HG03439 (cell line): ENCODE measurements at regions not wholly inside any gene's neighbourhood (a gene's known extent, or its start where the extent isn't known, plus 50 kb on each side); places are given as distances from the start of the nearest gene placed in this dataset.
"Not testable (repeated sequence)": the region's sequence is repeated elsewhere in the genome, so short reads cannot be mapped to it uniquely, and the experiment has no call there.

ENCODE experiments used
- ATAC-seq: cut with Tn5 transposase; IDR thresholded peaks from one replicate; pipeline ENCODE4 v1.9.1; 2021; ENCODE audit warnings: mild to moderate bottlenecking, moderate library complexity; ENCODE audit not compliant: unreplicated experiment

DNA sequence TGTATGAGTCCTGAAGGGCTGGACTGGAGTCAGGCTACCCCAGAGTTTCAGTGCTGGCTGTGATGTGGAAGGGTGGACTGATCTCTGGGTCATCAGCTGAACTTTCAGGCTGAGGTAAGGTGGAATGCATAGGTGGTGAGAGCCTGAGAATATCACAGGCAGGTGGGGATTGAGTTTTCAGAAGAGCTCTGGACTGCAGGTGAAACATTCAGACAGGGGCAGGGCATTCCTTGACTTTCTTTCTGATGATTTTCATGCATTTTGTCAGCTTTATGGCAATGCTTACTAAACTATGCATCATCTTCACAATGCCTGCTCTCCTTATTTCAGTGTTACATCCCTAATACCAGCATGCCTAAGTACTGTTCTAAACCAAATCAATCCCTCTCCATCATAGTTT is 755.0 kb downstream of the KCNA4 start:
- ATAC-seq, result no peak

DNA sequence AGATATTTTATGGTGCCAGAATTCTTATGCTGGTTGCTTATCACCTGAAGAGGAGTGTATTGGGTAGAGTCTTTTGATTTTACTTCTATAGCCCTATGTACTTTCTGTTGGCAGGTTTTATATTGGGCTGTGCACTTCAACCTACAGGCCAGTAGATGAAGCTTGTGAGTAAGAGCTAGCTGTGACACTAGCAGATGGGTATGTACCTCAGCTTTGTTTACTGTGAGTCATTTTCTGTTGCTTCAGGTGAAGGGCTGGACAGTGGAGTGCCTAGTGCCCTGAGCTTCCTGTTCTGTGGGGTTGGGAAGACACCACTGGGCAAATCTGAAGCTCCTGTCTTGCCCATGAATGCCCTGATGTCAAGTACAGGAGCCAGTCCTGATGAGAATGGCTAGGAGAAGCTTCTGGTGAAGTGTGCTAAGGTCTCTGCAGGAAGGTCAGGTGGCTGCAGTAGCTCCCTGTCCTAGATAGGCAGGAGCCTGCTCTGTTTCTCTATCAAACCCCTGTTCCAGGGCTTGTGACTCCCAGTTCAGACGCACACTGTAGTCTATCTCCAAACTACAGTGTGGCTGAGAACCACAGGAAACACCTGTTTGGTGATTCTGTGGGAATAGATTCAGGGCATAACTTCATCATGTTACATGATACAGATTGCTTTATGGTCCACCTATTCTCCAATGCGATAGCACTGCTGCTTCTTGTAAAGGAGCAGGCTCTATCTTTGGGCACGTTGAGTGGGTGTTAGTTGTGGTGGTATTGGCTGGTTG is 755.7 kb downstream of the KCNA4 start:
- ATAC-seq, result no peak

DNA sequence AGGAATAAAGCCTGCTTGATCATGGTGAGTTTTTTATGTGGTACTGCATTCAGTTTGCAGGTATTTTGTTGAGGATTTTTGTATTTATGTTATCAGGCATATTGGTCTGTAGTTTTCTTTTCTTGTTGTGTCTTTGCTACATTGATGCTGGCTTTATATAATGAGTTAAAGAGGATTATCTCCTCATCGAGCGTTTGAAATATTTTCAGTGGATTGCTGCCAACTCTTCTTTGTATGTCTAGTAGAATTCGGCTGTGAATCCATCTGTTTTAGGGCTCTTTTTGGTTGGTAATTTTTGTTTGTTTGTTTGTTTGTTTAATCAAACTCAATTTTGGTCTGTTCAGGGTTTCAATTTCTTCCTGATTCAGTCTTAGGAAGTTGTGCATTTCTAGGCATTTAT is 758.4 kb downstream of the KCNA4 start:
- ATAC-seq, result no peak

DNA sequence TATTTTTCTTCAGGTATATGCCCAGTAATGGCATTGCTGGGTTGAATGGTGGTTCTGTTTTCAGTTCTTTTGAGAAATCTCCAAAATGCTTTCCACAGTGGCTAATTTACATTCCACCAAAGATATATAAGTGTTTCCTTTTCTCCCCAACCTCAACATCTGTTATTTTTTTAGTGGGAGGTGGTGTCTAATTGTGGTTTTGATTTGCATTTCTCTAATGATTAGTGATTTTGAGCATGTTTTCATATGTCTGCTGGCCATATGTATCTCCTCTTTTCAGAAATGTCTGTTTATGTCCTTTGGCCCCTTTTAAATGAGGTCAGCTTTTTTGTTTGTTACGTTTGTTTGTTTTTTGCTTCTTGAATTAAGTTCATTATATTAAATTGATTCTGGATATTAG is 760.2 kb downstream of the KCNA4 start:
- ATAC-seq, result peak; percentile 58

GRCh38 chr11:29255401-29255800 is 761.4 kb downstream of the KCNA4 start:
- no peak for ATAC-seq

DNA sequence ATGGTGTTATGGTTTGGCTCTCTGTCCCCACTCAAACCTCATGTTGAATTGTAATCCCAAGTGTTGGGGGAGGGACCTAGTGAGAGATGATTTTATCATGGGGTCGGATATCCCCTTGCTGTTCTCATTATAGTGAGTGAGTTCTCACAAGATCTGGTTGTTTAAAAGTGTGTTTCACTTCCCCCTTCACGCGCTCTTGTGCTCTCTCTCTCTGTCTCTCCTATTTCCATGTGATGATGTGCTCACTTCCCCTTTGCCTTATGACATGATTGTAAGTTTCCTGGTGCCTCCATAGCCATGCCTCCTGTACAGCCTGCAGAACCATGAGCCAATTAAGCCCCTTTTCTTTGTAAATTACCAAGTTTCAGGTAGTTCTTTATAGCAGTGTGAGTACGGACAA is 765.1 kb downstream of the KCNA4 start:
- peak; percentile 61 for ATAC-seq

- ATAC-seq, result no peak
These were observed 767.1 kb downstream of the KCNA4 start for GRCh38 chr11:29249713-29250112.

- ATAC-seq, result no peak
These were observed 772.5 kb downstream of the KCNA4 start for GRCh38 chr11:29244355-29244754.

DNA sequence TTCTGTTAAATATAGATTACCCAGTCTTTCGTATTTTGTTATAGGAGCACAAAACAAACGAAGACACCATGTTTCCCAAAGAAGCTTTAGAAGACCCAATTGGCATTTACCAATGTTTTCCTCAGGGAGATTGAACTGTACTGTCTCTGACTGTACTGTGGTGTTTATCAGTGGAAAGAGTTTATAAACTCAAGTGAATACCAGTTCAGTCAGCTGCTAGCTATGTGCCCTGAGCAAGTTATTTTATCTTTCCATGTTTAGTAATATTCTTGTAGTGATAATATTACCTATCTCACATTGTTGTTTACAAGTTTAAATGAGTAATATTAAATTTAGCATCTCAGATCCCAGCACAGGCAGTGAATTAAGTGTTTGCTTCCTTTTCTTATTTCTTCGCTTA is 773.2 kb downstream of the KCNA4 start:
- no peak for ATAC-seq

- no peak for ATAC-seq
These were observed 784.8 kb downstream of the KCNA4 start for GRCh38 chr11:29231991-29232390.

DNA sequence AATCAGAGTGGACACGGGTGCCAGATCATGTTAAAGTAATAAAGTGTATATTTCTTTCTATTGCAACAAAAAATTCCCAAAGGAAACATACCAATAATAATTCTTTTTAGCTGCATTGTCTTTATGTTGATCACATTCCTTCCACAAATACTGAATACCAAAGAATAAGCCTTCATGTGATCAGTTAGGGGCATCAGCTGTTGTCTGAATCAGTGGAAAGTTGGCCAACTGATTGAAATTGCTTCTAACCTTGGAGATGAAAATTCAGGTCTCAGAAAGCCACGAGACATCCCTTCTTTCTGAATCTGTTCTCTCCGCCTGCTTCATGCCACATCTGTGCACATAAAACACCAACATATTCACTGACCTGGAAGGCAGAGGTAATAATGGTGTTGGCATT is 785.2 kb downstream of the KCNA4 start:
- ATAC-seq, result no peak

- no peak for ATAC-seq
These were observed 789.0 kb downstream of the KCNA4 start for GRCh38 chr11:29227811-29228210.

- ATAC-seq, result no peak
These were observed 792.0 kb downstream of the KCNA4 start for GRCh38 chr11:29224739-29225384.

DNA sequence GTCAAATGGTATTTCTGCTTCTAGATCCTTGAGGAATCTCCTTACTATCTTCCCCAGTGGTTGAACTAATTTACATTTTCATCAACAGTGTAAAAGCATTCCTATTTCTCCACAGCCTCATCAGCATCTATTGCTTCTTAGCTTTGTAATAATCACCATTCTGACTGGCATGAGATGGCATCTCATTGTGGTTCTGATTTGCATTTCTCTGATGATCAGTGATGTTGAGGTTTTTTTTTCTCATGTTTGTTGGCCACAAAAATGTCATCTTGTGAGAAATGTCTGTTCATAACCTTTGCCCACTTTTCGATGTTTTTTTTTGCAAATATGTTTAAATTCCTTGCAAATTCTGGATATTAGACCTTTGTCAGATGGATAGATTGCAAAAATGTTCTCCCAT is 797.3 kb downstream of the KCNA4 start:
- not testable (repeated sequence) for ATAC-seq

- ATAC-seq, result no peak
These were observed 798.9 kb downstream of the KCNA4 start for GRCh38 chr11:29217901-29218300.

DNA sequence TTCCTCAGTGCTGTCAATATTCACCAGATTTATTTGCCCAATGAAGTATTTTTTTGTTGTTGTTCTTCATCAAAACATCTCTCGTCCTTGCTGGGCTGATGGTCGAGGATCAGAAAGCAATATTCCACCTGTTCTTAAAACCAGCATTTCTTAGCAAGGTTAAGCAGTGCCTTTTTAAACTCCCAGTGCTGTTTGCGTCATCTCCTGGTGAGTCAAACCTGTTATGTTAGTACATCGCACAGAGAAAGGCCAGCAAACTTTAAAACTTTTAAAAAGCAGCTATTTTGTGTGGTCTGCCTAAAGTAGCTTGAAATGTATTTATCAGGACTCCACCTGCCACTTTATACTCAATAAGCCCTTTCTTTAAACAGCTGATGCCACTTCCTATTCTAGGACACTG is 802.0 kb downstream of the KCNA4 start:
- no peak for ATAC-seq

GRCh38 chr11:29211202-29211601 is 805.6 kb downstream of the KCNA4 start:
- ATAC-seq, result no peak

- ATAC-seq, result no peak
These were observed 806.4 kb downstream of the KCNA4 start for GRCh38 chr11:29210426-29210825.

- ATAC-seq, result no peak
These were observed 808.7 kb downstream of the KCNA4 start for GRCh38 chr11:29208117-29208516.

GRCh38 chr11:29200791-29201562 is 815.9 kb downstream of the KCNA4 start:
- ATAC-seq, result no peak

DNA sequence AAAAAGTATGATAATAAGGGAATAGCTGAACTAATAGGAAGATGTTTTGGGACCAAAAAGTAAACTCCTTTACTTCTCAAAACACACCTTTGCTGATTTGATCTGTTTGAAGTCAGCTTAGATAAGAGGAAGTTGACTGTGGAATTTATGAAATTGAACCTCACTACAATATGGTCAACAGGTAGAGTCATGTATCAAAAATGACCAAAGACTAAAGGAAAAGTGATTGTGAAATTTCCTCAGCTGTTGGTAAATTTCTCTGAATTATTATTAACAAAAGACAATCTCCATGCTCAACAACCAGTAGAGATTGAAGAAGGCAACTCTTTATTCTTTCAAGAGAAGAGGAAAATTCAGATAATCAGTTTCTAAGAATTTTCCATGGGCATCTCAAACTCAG is 826.5 kb downstream of the KCNA4 start:
- ATAC-seq, result no peak

- ATAC-seq, result no peak
These were observed 829.6 kb downstream of the KCNA4 start for GRCh38 chr11:29187215-29187614.
